Activated gamma-delta T cell treated with anti-CD3 and anti-CD28 coated beads, Interleukin-2, amount 50 U/mL, for 16 hours (primary cell): ENCODE measurements at regions not wholly inside any gene's neighbourhood (a gene's known extent, or its start where the extent isn't known, plus 50 kb on each side); places are given as distances from the start of the nearest gene placed in this dataset.
"Not testable (repeated sequence)": the region's sequence is repeated elsewhere in the genome, so short reads cannot be mapped to it uniquely, and the experiment has no call there.

Experiments
- DNase-seq: peaks from one replicate; pipeline ENCODE4 v3.0.0-alpha.2; 2020; ENCODE audit warnings: low read depth

GRCh38 chr14:86388216-86388615 is 858.3 kb downstream of the FLRT2 start:
- no peak for DNase-seq

- DNase-seq, result no peak
Measured at GRCh38 chr14:86373886-86374285, 843.9 kb downstream of the FLRT2 start.

GRCh38 chr14:86372402-86372801 is 842.5 kb downstream of the FLRT2 start:
- no peak for DNase-seq

DNA sequence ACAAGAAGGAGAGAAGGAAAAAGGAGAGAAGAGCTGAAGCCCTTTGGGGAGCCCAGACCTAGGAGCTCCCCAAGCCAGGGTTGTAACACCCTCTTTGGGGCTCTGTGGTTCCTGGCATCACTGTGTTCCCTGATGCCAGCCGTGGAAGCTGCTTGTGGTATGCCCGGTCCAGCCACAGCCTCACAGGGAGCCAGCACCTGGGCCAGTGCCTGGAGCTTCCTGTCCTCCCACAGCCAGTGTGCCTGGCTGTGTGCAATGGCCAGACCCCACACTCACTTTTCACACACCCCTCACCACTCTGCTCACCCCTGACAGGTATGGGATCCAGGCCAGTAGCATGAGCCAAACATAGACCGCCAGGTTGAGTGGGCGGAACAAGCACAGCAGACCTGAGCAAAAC is 834.7 kb downstream of the FLRT2 start:
- DNase-seq, result no peak

GRCh38 chr14:86363576-86363975 is 833.6 kb downstream of the FLRT2 start:
- DNase-seq, result no peak

DNA sequence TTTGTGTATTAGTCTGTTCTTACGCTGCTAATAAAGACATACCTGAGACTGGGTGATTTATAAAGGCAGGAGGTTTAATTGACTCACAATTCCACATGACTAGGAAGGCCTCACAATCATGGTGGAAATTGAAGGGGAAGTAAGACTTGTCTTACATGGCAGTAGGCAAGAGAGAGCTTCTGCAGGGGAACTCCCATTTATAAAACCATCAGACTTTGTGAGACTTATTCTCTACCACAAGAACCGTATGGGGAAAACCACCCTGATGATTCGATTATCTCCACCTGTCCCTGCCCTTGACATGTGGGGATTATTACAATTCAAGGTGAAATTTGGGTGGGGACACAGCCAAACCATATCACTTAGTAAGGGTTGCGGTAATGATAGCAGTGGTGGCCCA is 833.1 kb downstream of the FLRT2 start:
- no peak for DNase-seq

DNA sequence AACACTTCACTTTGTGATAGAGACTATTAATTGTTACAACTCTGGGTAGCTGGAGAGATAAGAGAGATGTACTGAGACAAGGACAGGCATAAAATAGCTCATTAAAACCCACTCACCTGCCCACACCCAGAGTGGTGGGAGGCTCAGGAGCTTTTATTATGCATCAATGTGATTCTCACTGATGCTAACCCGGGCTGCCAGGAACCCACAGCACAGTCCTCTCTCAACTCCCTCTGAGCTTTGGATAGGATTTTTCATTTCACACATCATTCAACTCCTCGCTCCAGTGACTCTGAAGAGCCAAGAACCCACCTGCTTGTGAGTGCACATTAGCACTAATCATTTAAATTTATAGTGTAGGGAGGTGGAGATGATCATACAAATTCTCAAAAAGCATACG is 827.9 kb downstream of the FLRT2 start:
- no peak for DNase-seq

GRCh38 chr14:86357119-86357518 is 827.2 kb downstream of the FLRT2 start:
- DNase-seq, result no peak

GRCh38 chr14:86346818-86347384 is 817.0 kb downstream of the FLRT2 start:
- no peak for DNase-seq

GRCh38 chr14:86334355-86334754 is 804.4 kb downstream of the FLRT2 start:
- DNase-seq, result no peak

DNA sequence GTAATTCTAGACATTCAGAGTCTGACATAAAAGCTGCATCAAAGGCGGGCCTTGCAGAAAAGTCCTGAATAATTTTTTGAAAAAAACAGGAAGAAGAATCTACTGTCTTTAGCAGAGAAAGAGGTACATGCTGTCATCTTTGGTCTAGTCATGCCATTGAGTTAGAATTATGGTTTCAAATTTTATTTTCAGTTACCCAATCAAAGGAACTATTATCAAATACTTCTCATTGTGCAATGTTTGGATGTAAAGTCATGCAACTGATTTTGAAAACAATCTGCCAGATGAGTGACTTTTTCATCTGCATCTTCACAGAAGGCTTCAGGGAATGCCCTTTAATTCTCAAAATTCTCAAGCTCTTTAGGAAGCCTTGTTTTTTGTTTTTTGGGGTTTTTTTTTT is 803.5 kb downstream of the FLRT2 start:
- DNase-seq, result no peak

GRCh38 chr14:86331341-86331740 is 801.4 kb downstream of the FLRT2 start:
- DNase-seq, result no peak

GRCh38 chr14:86321151-86321550 is 791.2 kb downstream of the FLRT2 start:
- no peak for DNase-seq

- not testable (repeated sequence) for DNase-seq
Measured at GRCh38 chr14:86312154-86312665, 782.3 kb downstream of the FLRT2 start.

DNA sequence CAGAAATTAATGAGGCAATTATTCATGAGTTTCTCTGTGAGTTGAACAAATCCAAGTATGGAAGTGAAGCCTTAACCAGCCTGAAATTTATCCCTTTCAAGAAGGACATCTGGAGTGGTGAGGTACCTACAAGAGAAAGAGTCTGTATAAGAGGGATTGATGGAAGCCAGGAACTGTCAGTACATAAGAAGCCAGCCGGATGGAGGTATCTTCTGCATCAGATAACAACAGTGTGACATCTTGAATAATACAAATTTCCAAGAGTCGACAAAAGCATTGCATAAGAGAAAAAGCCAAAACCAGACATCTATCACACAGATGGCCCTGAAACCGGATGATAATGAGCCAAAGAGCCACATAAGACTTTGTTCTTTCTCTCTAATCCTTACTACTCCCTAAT is 781.2 kb downstream of the FLRT2 start:
- DNase-seq, result no peak

DNA sequence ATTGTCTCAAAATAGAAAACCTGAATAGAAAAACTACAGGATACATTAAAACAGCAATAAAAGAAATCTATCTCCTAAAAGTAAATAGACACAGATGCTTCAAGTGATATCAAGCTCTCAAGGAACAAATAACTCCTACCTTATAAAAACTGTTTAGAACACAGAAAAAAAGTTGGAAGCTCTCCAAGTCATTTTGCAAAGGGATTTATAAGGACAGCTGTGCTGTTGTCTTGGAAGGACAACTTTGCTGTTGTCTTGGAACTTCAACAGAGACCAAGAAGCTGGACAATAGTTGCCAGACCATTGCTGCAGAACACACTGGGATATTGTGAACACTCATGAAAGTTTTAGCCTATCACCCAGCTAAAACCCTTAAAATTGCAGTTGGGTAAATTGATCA is 780.7 kb downstream of the FLRT2 start:
- no peak for DNase-seq

- no peak for DNase-seq
Measured at GRCh38 chr14:86310148-86310547, 780.2 kb downstream of the FLRT2 start.

DNA sequence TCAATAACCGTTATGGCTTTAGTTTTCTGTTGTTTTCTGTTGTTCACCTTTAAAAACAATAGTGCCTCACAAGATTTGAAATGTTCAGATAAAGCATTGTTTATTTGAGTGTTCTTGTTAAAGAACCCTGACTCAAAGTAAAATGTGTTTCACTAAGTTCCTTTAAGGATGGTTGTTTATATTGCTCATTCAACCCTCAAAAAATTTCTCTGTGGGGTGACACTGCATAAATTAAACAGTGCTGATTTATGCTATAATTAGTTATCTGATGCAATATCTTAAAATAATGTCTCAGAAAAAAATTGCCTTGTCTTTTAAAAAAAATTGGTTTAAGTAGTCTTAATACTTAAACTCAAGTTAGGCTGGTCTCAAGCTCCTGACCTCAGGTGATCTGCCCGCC is 775.1 kb downstream of the FLRT2 start:
- no peak for DNase-seq

GRCh38 chr14:86299994-86300393 is 770.0 kb downstream of the FLRT2 start:
- no peak for DNase-seq

GRCh38 chr14:86296173-86296572 is 766.2 kb downstream of the FLRT2 start:
- no peak for DNase-seq

DNA sequence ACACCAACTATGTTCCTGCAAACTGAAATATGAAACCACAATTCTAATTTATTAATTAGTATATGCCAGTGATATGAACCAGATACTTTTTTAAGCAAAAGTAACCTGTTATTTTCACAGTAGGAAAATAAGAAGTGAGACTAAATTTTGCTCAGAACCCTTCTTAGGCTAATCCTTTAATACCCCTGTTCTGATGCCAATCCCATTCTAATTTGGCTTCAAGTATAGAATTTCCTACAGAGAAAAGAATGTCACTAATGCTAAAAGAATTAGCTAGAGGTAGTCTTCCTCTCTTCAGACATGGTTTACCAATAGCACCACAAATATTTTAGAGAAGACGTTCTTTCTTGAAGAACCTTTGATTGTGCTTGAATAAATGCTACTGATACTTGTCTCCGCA is 758.4 kb downstream of the FLRT2 start:
- DNase-seq, result no peak

DNA sequence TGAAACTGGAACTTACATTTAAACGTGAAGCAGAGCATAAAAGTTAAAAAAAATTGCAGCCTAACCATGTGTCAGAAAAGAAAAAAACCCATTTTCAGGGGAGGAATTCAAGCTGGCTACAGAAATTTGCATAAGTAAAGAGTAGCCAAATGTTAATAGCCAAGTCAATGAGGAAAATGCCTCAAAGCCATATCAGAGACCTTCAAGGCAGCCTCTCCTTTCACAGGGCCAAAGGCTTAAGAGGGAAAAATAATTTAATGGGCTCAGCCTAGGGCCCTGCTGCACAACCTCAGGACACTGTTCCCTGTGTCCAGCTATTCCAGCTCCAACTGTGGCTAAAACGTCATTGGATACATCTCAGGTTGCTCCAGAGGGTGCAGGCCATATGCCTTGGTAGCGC is 749.5 kb downstream of the FLRT2 start:
- DNase-seq, result no peak

- DNase-seq, result no peak
Measured at GRCh38 chr14:86257973-86258372, 728.0 kb downstream of the FLRT2 start.

DNA sequence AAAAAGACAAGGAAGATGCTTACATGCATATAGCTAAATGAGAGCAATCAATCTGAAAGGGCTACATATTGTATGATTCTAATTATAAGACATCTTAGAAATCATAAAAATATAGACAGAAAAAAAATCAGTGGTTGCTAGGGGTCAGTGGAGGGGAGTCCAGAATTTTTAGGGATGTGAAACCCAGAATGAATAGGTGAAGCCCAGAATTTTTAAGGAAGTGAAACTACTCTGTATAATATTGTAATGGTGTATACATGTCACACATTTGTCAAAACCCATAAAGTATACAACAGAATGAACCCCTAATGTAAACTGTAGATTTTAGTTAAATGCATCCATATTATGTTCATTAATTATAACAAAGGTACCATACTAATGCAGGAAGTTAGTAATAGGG is 713.2 kb downstream of the FLRT2 start:
- DNase-seq, result no peak

GRCh38 chr14:86237733-86238132 is 707.8 kb downstream of the FLRT2 start:
- no peak for DNase-seq
